HEK293T (cell line): ENCODE measurements at regions not wholly inside any gene's neighbourhood (a gene's known extent, or its start where the extent isn't known, plus 50 kb on each side); places are given as distances from the start of the nearest gene placed in this dataset.
A peak's percentile ranks its signal among the peaks of the same experiment; 100 is the strongest.

Experiments
- CTCF ChIA-PET: fragments of 350-600 bp; formaldehyde crosslinking; extraction: SDS; loops from one replicate; lab custom pipeline; 2021; ENCODE audit warnings: antibody characterized with exemption, inconsistent platforms; lab: Yijun Ruan, JAX
- POLR2A ChIA-PET: fragments of 350-600 bp; formaldehyde crosslinking; extraction: SDS; loops from one replicate; lab custom pipeline; 2020; ENCODE audit warnings: antibody characterized with exemption, inconsistent platforms; lab: Yijun Ruan, JAX
- DNase-seq: peaks from one replicate; pipeline ENCODE4 v3.0.0; 2012; ENCODE audit warnings: mixed read lengths; ENCODE audit errors: extremely low spot score
- ARNT ChIP-seq: fragments of 450-650 bp; IDR thresholded peaks from 2 replicates; pipeline ENCODE4 v1.6.1; 2017; ENCODE audit warnings: mild to moderate bottlenecking
- BHLHE40 ChIP-seq: fragments of 450-650 bp; IDR thresholded peaks from 2 replicates; pipeline ENCODE4 v1.6.1; 2016; ENCODE audit warnings: mild to moderate bottlenecking, moderate library complexity, borderline replicate concordance
- CTBP1 ChIP-seq: fragments of 450-650 bp; IDR thresholded peaks from 2 replicates; pipeline ENCODE4 v1.6.1; 2016; ENCODE audit warnings: borderline replicate concordance
- ELF4 ChIP-seq: fragments of 450-650 bp; IDR thresholded peaks from 2 replicates; pipeline ENCODE4 v1.6.1; 2017; ENCODE audit warnings: antibody characterized with exemption
- FOXA1 ChIP-seq: fragments of 450-650 bp; IDR thresholded peaks from 2 replicates; pipeline ENCODE4 v1.6.1; 2016; ENCODE audit warnings: mild to moderate bottlenecking
- FOXK2 ChIP-seq: fragments of 450-650 bp; IDR thresholded peaks from 2 replicates; pipeline ENCODE4 v1.6.1; 2016; ENCODE audit warnings: mild to moderate bottlenecking
- FOXM1 ChIP-seq: fragments of 450-650 bp; IDR thresholded peaks from 2 replicates; pipeline ENCODE4 v1.6.1; 2017; ENCODE audit warnings: mild to moderate bottlenecking, borderline replicate concordance
- HDGF ChIP-seq: fragments of 450-650 bp; IDR thresholded peaks from 2 replicates; pipeline ENCODE4 v1.6.1; 2017; ENCODE audit warnings: antibody characterized with exemption, borderline replicate concordance
- L3MBTL2 ChIP-seq: fragments of 450-650 bp; conservative IDR thresholded peaks from 2 replicates; pipeline ENCODE4 v1.6.1; 2016; ENCODE audit warnings: mild to moderate bottlenecking
- LEF1 ChIP-seq: fragments of 450-650 bp; IDR thresholded peaks from 2 replicates; pipeline ENCODE4 v1.6.1; 2017; ENCODE audit warnings: mild to moderate bottlenecking, borderline replicate concordance
- NFRKB ChIP-seq: fragments of 450-650 bp; IDR thresholded peaks from 2 replicates; pipeline ENCODE4 v1.6.1; 2016; ENCODE audit warnings: mild to moderate bottlenecking, moderate library complexity
- PKNOX1 ChIP-seq: fragments of 450-650 bp; IDR thresholded peaks from 2 replicates; pipeline ENCODE4 v1.6.1; 2016
- SP1 ChIP-seq: fragments of 450-650 bp; IDR thresholded peaks from 2 replicates; pipeline ENCODE4 v1.6.1; 2017
- SUZ12 ChIP-seq: fragments of 450-650 bp; IDR thresholded peaks from 2 replicates; pipeline ENCODE4 v1.6.1; 2016; ENCODE audit warnings: mild to moderate bottlenecking
- TARDBP ChIP-seq: fragments of 450-650 bp; IDR thresholded peaks from 2 replicates; pipeline ENCODE4 v1.6.1; 2016
- ZNF384 ChIP-seq: fragments of 450-650 bp; IDR thresholded peaks from 2 replicates; pipeline ENCODE4 v1.6.1; 2016

- POLR2A ChIA-PET: no interaction called here
- no peak for DNase-seq
- no peak for TF ChIP-seq SUZ12
- CTCF ChIA-PET: no interaction called here
Observed at GRCh38 chr9:30015073-30015472, 2369.4 kb upstream of the ACO1 start.

- no peak for DNase-seq
- CTCF ChIA-PET: no interaction called here
- POLR2A ChIA-PET: no interaction called here
- TF ChIP-seq SP1: no peak
- TF ChIP-seq NFRKB: no peak
- TF ChIP-seq SUZ12: no peak
- TF ChIP-seq ZNF384: no peak
- no peak for TF ChIP-seq LEF1
- no peak for TF ChIP-seq ELF4
- TF ChIP-seq CTBP1: no peak
- no peak for TF ChIP-seq PKNOX1
- TF ChIP-seq BHLHE40: no peak
- no peak for TF ChIP-seq FOXK2
- TF ChIP-seq HDGF: no peak
- no peak for TF ChIP-seq FOXA1
- TF ChIP-seq ARNT: no peak
- no peak for TF ChIP-seq FOXM1
- TF ChIP-seq TARDBP: no peak
- no peak for TF ChIP-seq L3MBTL2
Observed at GRCh38 chr9:30020161-30020560, 2364.3 kb upstream of the ACO1 start.

GRCh38 chr9:30035761-30036160 lies 2348.7 kb upstream of the ACO1 start:
- POLR2A ChIA-PET: no interaction called here
- no peak for TF ChIP-seq FOXK2
- no peak for TF ChIP-seq CTBP1
- no peak for TF ChIP-seq FOXA1
- TF ChIP-seq ZNF384: no peak
- no peak for TF ChIP-seq PKNOX1
- no peak for TF ChIP-seq L3MBTL2
- TF ChIP-seq BHLHE40: no peak
- no peak for TF ChIP-seq ELF4
- TF ChIP-seq TARDBP: no peak
- TF ChIP-seq LEF1: no peak
- TF ChIP-seq FOXM1: no peak
- no peak for TF ChIP-seq ARNT
- no peak for TF ChIP-seq HDGF
- no peak for TF ChIP-seq SP1
- TF ChIP-seq NFRKB: no peak
- no peak for DNase-seq
- CTCF ChIA-PET: no interaction called here

- DNase-seq: no peak
- TF ChIP-seq CTBP1 (no peak), L3MBTL2 (no peak)
- ChIA-PET POLR2A (no interaction called here), CTCF (no interaction called here)
Observed at GRCh38 chr9:30036558-30036957, 2347.9 kb upstream of the ACO1 start.

GRCh38 chr9:30039712-30040111 lies 2344.7 kb upstream of the ACO1 start:
- ChIA-PET POLR2A (no interaction called here), CTCF (no interaction called here)
- peak; percentile 3 for DNase-seq
- TF ChIP-seq LEF1: no peak
- TF ChIP-seq FOXK2: no peak
- TF ChIP-seq TARDBP: no peak
- TF ChIP-seq ZNF384: no peak

GRCh38 chr9:30048396-30048795 lies 2336.0 kb upstream of the ACO1 start:
- DNase-seq: no peak
- TF ChIP-seq ARNT (no peak), LEF1 (no peak), CTBP1 (no peak), FOXM1 (no peak), BHLHE40 (no peak), ELF4 (no peak), FOXK2 (no peak), SUZ12 (no peak), PKNOX1 (no peak), TARDBP (no peak), SP1 (no peak), NFRKB (no peak), FOXA1 (no peak), HDGF (no peak), L3MBTL2 (no peak), ZNF384 (no peak)
- ChIA-PET CTCF (interaction anchor here (0.7 kb wide), 1 partner anchor 386 kb away, joined by 4 read pairs; no protein-coding TSS in a partner anchor), POLR2A (no interaction called here)

GRCh38 chr9:30058463-30058862 lies 2326.0 kb upstream of the ACO1 start:
- ChIA-PET CTCF (no interaction called here), POLR2A (no interaction called here)
- TF ChIP-seq FOXM1 (no peak), TARDBP (no peak), BHLHE40 (no peak), ARNT (no peak), PKNOX1 (no peak), LEF1 (no peak), ELF4 (no peak), L3MBTL2 (no peak), ZNF384 (no peak), FOXK2 (no peak), CTBP1 (no peak), SP1 (no peak), HDGF (no peak), SUZ12 (no peak), NFRKB (no peak), FOXA1 (no peak)
- no peak for DNase-seq
